GM23338 (cell line): ENCODE measurements at regions not wholly inside any gene's neighbourhood (a gene's known extent, or its start where the extent isn't known, plus 50 kb on each side); places are given as distances from the start of the nearest gene placed in this dataset.

Source experiments
- CTCF ChIP-seq, 2 experiments: fragments of 200-600 bp in 1 of 2; sonication (generic) in 1 of 2; conservative IDR thresholded peaks; 2 replicates each; pipeline versions ENCODE4 v1.5.1 to v1.6.1; 2016 to 2017; ENCODE audit warnings: antibody characterized with exemption in 2 of 2, low read depth in 2 of 2, mild to moderate bottlenecking in 2 of 2, moderate library complexity in 1 of 2
- POLR2AphosphoS5 ChIP-seq: IDR thresholded peaks from 2 replicates; pipeline ENCODE4 v1.6.1; 2016; ENCODE audit warnings: antibody characterized with exemption, low read depth

- TF ChIP-seq CTCF (conservative IDR thresholded peaks at IDR 0.05; ENCODE audit: low read depth in 2 of 2) = no peak
- no peak for TF ChIP-seq POLR2AphosphoS5
Measured at GRCh38 chr5:157984611-157985010, 125.7 kb upstream of the CLINT1 start.
